CD4-positive, alpha-beta T cell treated with Interleukin-2 at 100 ng/mL for 4 hours (primary cell): ENCODE measurements at regions not wholly inside any gene's neighbourhood (a gene's known extent, or its start where the extent isn't known, plus 50 kb on each side); places are given as distances from the start of the nearest gene placed in this dataset.

Source experiments
- DNase-seq: peaks from one replicate; pipeline ENCODE4 v3.0.0-alpha.2; 2020; ENCODE audit warnings: low spot score

- no peak for DNase-seq
These were observed 1103.3 kb upstream of the EEF2KMT start for GRCh38 chr16:6200861-6201260.

- no peak for DNase-seq
These were observed 1102.7 kb upstream of the EEF2KMT start for GRCh38 chr16:6200271-6200670.

- DNase-seq, result no peak
These were observed 1098.4 kb upstream of the EEF2KMT start for GRCh38 chr16:6195966-6196365.

- DNase-seq, result no peak
These were observed 1096.1 kb upstream of the EEF2KMT start for GRCh38 chr16:6193718-6194117.

DNA sequence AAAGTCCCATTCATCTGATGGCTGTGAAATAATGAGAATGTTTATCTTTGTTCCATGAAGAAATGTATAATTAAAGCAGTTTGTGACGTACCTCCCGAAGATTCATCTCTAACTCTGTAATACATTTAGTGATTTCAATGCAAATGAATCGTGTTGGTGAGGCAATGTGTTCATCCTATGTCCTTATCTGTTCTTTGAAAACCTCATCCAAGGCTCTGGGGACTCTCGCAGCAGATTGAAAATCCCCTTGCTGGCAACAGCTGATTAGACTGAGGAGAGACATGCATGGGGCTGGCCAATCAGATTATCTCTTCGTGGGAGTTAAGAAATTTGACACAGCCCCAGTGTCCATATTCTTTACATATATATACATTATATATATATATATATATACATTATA is 1095.4 kb upstream of the EEF2KMT start:
- DNase-seq, result no peak

- DNase-seq, result no peak
These were observed 1094.9 kb upstream of the EEF2KMT start for GRCh38 chr16:6192532-6192931.

DNA sequence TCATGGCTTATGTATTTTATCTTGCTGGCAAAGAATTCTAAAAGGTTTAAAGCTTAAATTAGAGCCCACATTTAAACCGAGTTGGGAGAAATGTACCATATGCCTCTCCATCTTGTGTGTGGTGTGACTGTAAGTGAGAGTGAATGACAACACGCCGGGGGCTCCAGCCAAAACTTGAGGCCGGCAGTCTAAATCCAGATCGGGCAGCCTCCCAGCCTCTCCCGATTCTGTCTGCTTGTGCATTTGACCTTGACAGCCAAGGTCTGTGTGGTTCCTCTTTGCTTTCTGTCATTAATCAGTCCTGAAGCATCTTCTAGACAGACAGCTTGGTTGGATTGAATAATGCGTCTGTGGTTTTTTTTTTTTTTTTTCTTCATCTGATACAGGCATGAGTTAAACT is 1093.2 kb upstream of the EEF2KMT start:
- no peak for DNase-seq

DNA sequence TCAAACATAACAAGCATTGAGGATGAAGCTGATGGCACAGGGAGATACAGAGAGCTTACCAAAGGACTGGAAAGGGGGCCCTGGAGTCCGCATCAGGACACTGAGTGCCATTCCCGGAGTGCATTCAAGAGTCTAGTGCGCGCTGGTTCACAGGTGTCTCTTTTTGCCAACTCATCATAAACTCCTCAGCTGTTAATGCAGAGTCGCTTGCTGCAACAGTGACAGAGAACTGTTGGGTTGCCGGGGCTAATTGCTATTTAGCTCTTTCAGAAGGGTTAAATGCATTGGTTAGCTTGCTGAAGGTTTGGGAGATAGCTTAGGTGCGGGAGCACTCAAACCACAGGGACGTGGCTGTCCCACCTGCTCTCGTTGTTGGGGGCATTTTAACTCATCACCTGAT is 1091.6 kb upstream of the EEF2KMT start:
- no peak for DNase-seq

DNA sequence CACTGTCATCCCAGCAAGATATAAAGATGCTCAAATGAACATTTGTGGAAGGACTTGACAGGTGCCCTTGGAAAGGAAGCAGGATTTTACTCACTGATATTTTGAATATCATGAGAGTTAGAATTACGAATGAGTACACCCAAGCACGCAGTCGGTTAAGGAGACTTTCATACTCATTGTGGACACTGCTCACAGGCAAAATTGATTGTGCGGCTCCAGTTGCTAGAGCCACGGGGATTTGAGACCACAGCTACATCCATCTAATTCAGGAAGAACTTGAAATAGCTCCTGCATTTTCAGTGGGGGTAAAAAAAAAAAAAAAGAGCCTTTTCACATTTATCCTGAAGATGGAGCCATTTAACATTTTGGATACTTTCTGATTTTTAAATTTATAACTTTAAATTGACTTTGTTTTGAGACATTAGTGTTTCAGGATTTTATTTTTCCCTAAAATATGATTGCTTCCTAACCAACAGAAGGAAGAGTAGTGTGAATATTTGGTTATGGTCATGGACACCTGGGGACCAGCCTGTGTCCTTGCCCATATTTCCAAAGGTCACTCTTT is 1080.1 kb upstream of the EEF2KMT start:
- no peak for DNase-seq

- no peak for DNase-seq
These were observed 1072.4 kb upstream of the EEF2KMT start for GRCh38 chr16:6170022-6170421.

- no peak for DNase-seq
These were observed 1067.9 kb upstream of the EEF2KMT start for GRCh38 chr16:6165330-6165979.

DNA sequence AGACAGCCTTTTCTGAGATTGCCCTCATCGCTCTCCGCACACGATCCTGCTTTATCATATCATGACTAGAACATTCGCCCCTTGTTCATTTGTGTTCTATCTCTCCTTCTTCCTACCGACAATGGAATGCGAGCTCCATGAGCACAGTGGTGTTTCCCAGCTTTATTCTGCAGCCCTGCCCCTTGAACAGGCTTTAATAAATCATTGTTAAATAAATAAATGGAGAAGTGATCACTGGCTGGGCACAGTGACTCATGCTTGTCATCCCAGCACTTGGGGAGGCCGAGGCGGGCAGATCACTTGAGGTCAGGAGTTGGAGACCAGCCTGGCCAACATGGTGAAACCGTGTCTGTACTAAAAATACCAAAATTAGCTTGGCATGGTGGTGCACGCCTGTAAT is 1063.3 kb upstream of the EEF2KMT start:
- no peak for DNase-seq

DNA sequence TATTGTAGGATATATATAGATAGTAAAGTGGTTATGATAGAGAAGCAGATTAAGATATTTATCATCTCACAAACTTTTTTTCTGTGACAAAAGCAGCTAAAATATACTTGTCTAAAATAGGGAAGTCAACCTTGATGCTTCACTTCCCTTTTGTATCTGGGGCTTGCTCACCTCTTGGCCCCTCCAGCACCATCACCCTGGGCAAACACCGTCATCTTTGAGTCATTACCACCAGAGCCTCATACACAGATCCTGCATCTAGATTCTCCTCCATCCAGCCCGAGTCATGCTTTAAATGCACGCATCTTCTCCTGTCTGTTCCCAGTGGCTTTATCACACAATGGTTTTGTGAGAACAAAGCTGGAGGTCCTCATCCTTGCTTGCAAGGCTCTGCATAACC is 1062.7 kb upstream of the EEF2KMT start:
- DNase-seq, result no peak

- DNase-seq, result no peak
These were observed 1060.2 kb upstream of the EEF2KMT start for GRCh38 chr16:6157806-6158205.

- DNase-seq, result no peak
These were observed 1057.7 kb upstream of the EEF2KMT start for GRCh38 chr16:6155271-6155670.

- DNase-seq, result no peak
These were observed 1056.3 kb upstream of the EEF2KMT start for GRCh38 chr16:6153901-6154300.

- DNase-seq, result no peak
These were observed 1051.4 kb upstream of the EEF2KMT start for GRCh38 chr16:6149031-6149430.

DNA sequence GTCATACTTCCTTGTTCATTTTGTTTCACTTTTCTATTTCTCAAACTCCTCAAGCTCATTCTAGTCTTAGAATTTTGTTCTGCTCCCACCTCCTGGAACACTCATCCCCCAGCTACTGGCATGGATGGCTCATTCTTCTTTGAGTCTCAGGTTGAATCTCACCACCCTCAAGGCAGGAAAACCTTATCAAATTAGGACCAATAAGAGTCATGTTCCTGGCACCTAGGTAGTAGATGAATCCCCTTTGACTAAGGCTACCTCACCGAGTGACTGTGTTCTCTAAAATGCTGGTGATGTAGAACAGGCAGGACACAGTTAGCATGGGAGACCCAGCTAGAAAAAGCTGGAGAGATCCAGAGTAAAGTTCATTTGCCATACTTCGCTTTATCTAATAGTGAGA is 1050.8 kb upstream of the EEF2KMT start:
- DNase-seq, result no peak

- DNase-seq, result no peak
These were observed 1049.4 kb upstream of the EEF2KMT start for GRCh38 chr16:6146874-6147425.

- no peak for DNase-seq
These were observed 1048.8 kb upstream of the EEF2KMT start for GRCh38 chr16:6146356-6146755.

DNA sequence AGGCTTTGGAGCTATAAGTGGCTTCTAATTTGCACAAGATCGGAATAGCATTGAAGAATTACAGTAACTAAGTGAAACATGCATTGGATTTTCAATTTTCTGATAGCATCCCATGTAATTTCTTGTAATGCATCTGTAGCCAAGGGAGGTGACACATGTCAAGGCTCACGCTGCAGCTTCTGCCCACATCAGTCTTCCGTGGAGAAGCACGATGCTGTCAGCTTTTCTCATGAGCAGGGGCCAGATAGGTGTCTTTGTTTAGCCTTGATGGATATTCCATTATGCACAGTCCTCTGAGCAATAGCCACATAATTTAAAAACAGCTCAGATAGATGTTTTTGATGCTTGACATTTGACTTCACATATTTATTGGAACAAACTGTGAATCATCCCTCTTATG is 1046.9 kb upstream of the EEF2KMT start:
- no peak for DNase-seq

GRCh38 chr16:6143020-6143419 is 1045.4 kb upstream of the EEF2KMT start:
- DNase-seq, result no peak

DNA sequence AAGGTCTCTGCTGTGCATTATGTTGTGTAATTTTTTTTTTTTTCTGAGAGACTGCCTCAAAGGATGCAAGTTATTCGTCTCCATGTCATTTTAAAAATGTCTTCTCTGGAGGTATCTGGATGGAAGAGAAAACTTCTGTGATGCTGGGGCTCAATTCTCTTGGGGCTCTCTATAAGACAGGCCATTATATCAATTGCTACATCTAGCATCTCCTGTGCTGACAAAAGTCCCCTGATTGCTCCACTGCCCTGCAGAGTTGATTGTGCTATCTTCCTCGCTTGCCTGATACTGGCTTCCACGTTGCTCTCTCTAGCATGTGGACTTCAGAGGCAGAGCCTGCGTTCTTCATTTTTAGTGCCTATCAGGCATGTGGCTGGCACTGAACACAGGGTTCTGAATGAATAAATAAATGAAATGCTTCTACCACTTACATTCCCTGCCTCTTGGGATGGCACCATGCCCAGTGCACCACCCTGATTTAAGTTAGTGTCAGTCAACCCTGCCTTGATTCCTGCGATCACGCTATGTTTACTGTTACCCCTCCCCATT is 1035.5 kb upstream of the EEF2KMT start:
- DNase-seq, result no peak

- DNase-seq, result no peak
These were observed 1034.5 kb upstream of the EEF2KMT start for GRCh38 chr16:6132121-6132520.
